ENCODE measurements at regions not wholly inside any gene's neighbourhood (a gene's known extent, or its start where the extent isn't known, plus 50 kb on each side); places are given as distances from the start of the nearest gene placed in this dataset.

DNA sequence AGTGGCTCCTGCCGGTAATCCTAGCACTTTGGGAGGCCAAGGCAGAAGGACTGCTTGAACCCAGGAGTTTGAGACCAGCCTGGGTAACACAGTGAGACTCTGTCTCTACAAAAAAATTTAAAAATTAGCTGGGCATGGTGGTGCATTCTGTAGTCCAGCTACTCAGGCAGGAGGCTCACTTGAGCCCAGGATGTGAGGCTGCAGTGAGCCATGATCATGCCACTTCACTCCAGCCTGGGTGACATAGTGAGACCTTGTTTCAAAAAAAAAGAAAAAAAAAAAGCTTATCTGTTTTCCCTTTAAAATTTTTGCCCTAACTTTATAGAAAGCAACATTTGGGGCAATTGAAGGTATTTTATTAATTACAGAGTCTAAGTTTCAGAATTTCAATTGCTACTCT lies 486.0 kb downstream of the BCAT1 start:
- no peak for TF ChIP-seq POLR2AphosphoS5 (IDR thresholded peaks at IDR 0.05)
- TF ChIP-seq EP300 (IDR thresholded peaks at IDR 0.05) = no peak
- TF ChIP-seq POLR2A (IDR thresholded peaks at IDR 0.05) = no peak
- TF ChIP-seq, protein P1, sequence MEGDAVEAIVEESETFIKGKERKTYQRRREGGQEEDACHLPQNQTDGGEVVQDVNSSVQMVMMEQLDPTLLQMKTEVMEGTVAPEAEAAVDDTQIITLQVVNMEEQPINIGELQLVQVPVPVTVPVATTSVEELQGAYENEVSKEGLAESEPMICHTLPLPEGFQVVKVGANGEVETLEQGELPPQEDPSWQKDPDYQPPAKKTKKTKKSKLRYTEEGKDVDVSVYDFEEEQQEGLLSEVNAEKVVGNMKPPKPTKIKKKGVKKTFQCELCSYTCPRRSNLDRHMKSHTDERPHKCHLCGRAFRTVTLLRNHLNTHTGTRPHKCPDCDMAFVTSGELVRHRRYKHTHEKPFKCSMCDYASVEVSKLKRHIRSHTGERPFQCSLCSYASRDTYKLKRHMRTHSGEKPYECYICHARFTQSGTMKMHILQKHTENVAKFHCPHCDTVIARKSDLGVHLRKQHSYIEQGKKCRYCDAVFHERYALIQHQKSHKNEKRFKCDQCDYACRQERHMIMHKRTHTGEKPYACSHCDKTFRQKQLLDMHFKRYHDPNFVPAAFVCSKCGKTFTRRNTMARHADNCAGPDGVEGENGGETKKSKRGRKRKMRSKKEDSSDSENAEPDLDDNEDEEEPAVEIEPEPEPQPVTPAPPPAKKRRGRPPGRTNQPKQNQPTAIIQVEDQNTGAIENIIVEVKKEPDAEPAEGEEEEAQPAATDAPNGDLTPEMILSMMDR (IDR thresholded peaks at IDR 0.05) = no peak
- Histone ChIP-seq H3K9me3 (no peaks in the 10 kb centered on the region), H3K4me1 (no peaks in the 10 kb centered on the region), H3K27ac (no peak overlapping the region), H3K27me3 (no peaks in the 10 kb centered on the region), H3K4me3 (no peak overlapping the region), H3K36me3 (no peaks in the 10 kb centered on the region)
- intact Hi-C loops (cut with DNase I; ENCODE audit: low total_unique reads) = no loop called here
- WGBS, 5 donors = 88 to 98% (median 94%) methylated on average over 1 of the region's 1 CpG
- DNase-seq = no peak

DNA sequence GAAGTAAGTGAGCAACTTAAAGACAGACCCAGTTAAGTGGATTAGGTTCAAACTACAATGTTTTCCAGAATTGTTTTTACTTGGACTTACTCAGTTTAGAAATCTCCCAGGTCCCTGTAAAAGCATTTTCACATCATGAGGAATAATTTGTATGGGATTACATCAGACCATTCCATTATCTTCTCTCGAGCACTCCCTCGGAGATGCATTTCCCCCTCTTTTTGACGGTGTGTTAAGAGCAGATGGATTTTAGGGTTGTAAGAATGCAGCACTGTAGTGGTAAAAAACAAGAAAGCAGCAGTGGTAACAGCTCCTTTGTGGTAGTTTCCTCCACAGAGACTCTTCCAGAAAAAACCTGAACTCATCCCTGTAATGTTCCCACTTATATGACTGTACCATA lies 488.4 kb downstream of the BCAT1 start:
- 72 to 88% (median 84%) methylated on average over 3 of the region's 3 CpGs for WGBS, 5 donors
- Histone ChIP-seq H3K4me1 (no peaks in the 10 kb centered on the region), H3K9me3 (no peaks in the 10 kb centered on the region), H3K4me3 (no peak overlapping the region), H3K36me3 (no peaks in the 10 kb centered on the region), H3K27ac (no peak overlapping the region), H3K27me3 (no peaks in the 10 kb centered on the region)
- intact Hi-C loops (cut with DNase I; ENCODE audit: low total_unique reads) = no loop called here
- DNase-seq = no peak
- TF ChIP-seq EP300 (IDR thresholded peaks at IDR 0.05) (no peak), POLR2A (IDR thresholded peaks at IDR 0.05) (no peak), POLR2AphosphoS5 (IDR thresholded peaks at IDR 0.05) (no peak)
- TF ChIP-seq, protein P1 (IDR thresholded peaks at IDR 0.05) = no peak

DNA sequence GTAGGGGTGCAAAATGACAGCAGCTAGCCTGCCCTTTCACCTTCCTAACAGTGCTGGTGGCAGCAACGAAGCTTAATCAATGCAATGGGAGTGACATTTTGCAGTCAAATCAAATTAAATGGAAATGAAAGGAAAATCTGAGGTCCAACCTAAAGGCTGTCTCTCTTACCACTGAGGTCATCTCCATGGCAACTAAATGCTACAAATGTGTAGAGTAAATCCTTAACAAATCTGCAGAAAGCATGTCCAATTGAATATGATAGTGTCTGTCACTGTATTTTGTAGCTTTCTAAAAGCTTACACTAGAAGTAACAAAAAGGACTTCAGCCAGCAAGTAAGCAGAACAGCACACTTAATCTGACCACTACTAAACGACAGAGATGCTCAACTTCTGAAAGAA lies 488.8 kb downstream of the BCAT1 start:
- Histone ChIP-seq H3K4me1 (no peaks in the 10 kb centered on the region), H3K27me3 (no peaks in the 10 kb centered on the region), H3K4me3 (no peak overlapping the region), H3K36me3 (no peaks in the 10 kb centered on the region), H3K27ac (no peak overlapping the region), H3K9me3 (no peaks in the 10 kb centered on the region)
- WGBS, 5 donors = 35 to 51% (median 44%) methylated on average over 2 of the region's 2 CpGs
- intact Hi-C loops (cut with DNase I; ENCODE audit: low total_unique reads) = no loop called here
- no peak for DNase-seq
- TF ChIP-seq, protein P1 (IDR thresholded peaks at IDR 0.05) = no peak
- TF ChIP-seq EP300 (IDR thresholded peaks at IDR 0.05) = no peak
- TF ChIP-seq POLR2AphosphoS5 (IDR thresholded peaks at IDR 0.05) = no peak
- TF ChIP-seq POLR2A (IDR thresholded peaks at IDR 0.05) = no peak

DNA sequence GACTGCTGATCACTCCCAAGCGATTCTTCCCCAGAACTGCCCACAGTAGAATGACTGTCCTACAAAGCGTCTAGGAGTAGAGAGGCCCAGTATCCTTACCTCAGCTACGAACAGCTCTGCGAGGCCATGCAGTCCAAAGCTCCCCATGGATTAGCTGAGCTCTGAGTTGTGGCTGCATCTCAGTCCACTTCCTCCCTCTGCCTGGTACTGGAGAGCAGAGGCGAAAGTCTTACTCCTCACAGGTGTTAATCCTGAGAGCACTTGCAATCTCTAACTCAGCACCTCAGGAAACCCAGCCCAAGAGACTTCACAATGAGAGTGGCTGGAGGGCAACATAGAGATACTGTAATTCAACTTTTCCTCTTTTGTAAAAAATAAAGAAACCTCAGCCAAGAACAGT lies 493.1 kb downstream of the BCAT1 start:
- no peaks in the 10 kb centered on the region for H3K4me1 ChIP-seq
- H3K27me3 ChIP-seq = no peaks in the 10 kb centered on the region
- intact Hi-C loops (cut with DNase I; ENCODE audit: low total_unique reads) = no loop called here

More for the DNA sequence above, 493.1 kb downstream of the BCAT1 start:
- no peak overlapping the region for H3K4me3 ChIP-seq
- no peaks in the 10 kb centered on the region for H3K9me3 ChIP-seq
- DNase-seq = no peak
- 88 to 92% (median 92%) methylated on average over 5 of the region's 5 CpGs for WGBS, 5 donors
- no peaks in the 10 kb centered on the region for H3K36me3 ChIP-seq
- H3K27ac ChIP-seq = no peak overlapping the region
- TF ChIP-seq, protein P1 (IDR thresholded peaks at IDR 0.05) = no peak
- TF ChIP-seq EP300 (IDR thresholded peaks at IDR 0.05) (no peak), POLR2AphosphoS5 (IDR thresholded peaks at IDR 0.05) (no peak), POLR2A (IDR thresholded peaks at IDR 0.05) (no peak)

All from stomach (tissue), 8 donors.